K562 (cell line): ENCODE measurements at regions not wholly inside any gene's neighbourhood (a gene's known extent, or its start where the extent isn't known, plus 50 kb on each side); places are given as distances from the start of the nearest gene placed in this dataset.

ENCODE experiments used
- ATAC-seq: fragments of 200-7000 bp; cut with Tn5 transposase; 3 replicates; pipeline ENCODE4 v1.9.1; 2020; ENCODE audit warnings: moderate library complexity
- BruUV-seq: library from RNA; stranded (reverse); fragments of 400-500 nt; replicated peaks from 2 replicates; lab custom pipeline; 2021; lab: Mats Ljungman, UMichigan
- CTCF ChIA-PET: fragments of 300-600 bp; formaldehyde crosslinking; extraction: SDS; loops from one replicate; lab custom pipeline; 2021; ENCODE audit warnings: low intra/inter-chr PET ratio; lab: Yijun Ruan, JAX
- POLR2A ChIA-PET: fragments of 300-600, 350-650 bp; sonication (Branson Sonifier 250); formaldehyde crosslinking; extraction: SDS; loops from one replicate; lab custom pipeline; 2021; ENCODE audit warnings: antibody characterized with exemption, inconsistent platforms; lab: Yijun Ruan, JAX
- DNase-seq, 4 experiments: peaks; one replicate each; pipeline versions ENCODE4 v3.0.0 to v3.0.0-alpha.2; 2011 to 2018; ENCODE audit warnings: low spot score in 3 of 4, mixed read lengths in 3 of 4; ENCODE audit errors: extremely low read depth in 1 of 4
- FAIRE-seq: peaks from 2 replicates; lab custom pipeline; 2011; peaks lifted over from hg19 to GRCh38; lab: Jason Lieb, UNC
- H2AFZ ChIP-seq: 2 replicates; pipeline ENCODE4 v1.6.0; 2011; ENCODE audit warnings: low read depth, low read length, control low read depth, inconsistent platforms
- H3K27ac ChIP-seq: fragments of 200-600 bp; 3 replicates; pipeline ENCODE4 v1.8.0; 2011; ENCODE audit warnings: low read depth, mild to moderate bottlenecking, control low read depth, inconsistent platforms, low read length, moderate library complexity, mixed read lengths; ENCODE audit errors: extremely low read depth
- H3K27me3 ChIP-seq, 2 experiments: fragments of 300-600 bp in 1 of 2; 2 replicates in 1 of 2; 3 replicates in 1 of 2; pipeline versions ENCODE4 v1.6.0 to v1.8.0; 2011; ENCODE audit warnings: inconsistent platforms in 2 of 2, low read length in 2 of 2, mild to moderate bottlenecking in 1 of 2, mixed read lengths in 1 of 2, moderate library complexity in 1 of 2; ENCODE audit not compliant: control insufficient read depth in 2 of 2, insufficient read depth in 2 of 2
- H3K36me3 ChIP-seq: fragments of 300-600 bp; 3 replicates; pipeline ENCODE4 v1.8.0; 2011; ENCODE audit warnings: mild to moderate bottlenecking, low read length, inconsistent platforms; ENCODE audit not compliant: control insufficient read depth, insufficient read depth
- H3K4me1 ChIP-seq, 2 experiments: fragments of 200-600 bp in 1 of 2; replicated peaks in 1 of 2; 2 replicates in 1 of 2; 3 replicates in 1 of 2; pipeline versions ENCODE4 v1.5.1 to v1.8.0; 2011; ENCODE audit warnings: inconsistent platforms in 2 of 2, low read length in 2 of 2, mild to moderate bottlenecking in 1 of 2, mixed read lengths in 1 of 2, moderate library complexity in 1 of 2; ENCODE audit not compliant: control insufficient read depth in 2 of 2, insufficient read depth in 2 of 2
- H3K4me2 ChIP-seq: 2 replicates; pipeline ENCODE4 v1.6.1; 2011; ENCODE audit warnings: low read length, control low read depth, inconsistent platforms, mixed read lengths; ENCODE audit not compliant: insufficient read depth
- H3K4me3 ChIP-seq: fragments of 200-600 bp; sonication (generic), shearing (Covaris generic); 2 replicates; pipeline ENCODE4 v1.5.1; 2016; ENCODE audit warnings: control low read depth, inconsistent platforms
- H3K79me2 ChIP-seq: fragments of 200-600 bp; 3 replicates; pipeline ENCODE4 v1.8.0; 2011; ENCODE audit warnings: low read length, inconsistent platforms; ENCODE audit not compliant: control insufficient read depth, insufficient read depth
- H3K9ac ChIP-seq, 2 experiments: 2 replicates each; pipeline versions ENCODE4 v1.6.0 to v1.6.1; 2011; ENCODE audit warnings: low read depth in 2 of 2, low read length in 2 of 2, control low read depth in 1 of 2, inconsistent platforms in 1 of 2, mild to moderate bottlenecking in 1 of 2, mixed read lengths in 1 of 2; ENCODE audit not compliant: insufficient read depth in 1 of 2
- H3K9me1 ChIP-seq: one replicate; pipeline ENCODE4 v1.6.0; 2011; ENCODE audit warnings: inconsistent platforms, mild to moderate bottlenecking, low read length, moderate library complexity; ENCODE audit not compliant: control insufficient read depth, insufficient read depth
- H3K9me3 ChIP-seq: replicated peaks from 2 replicates; pipeline ENCODE4 v1.5.1; 2011; ENCODE audit warnings: low read depth, low read length, inconsistent platforms; ENCODE audit not compliant: control insufficient read depth, insufficient read depth
- H4K20me1 ChIP-seq: replicated peaks from 2 replicates; pipeline ENCODE4 v1.6.1; 2011; ENCODE audit warnings: low read length, inconsistent platforms, mixed read lengths; ENCODE audit not compliant: control insufficient read depth, insufficient read depth
- CBFB ChIP-seq: sonication (generic); formaldehyde crosslinking; IDR thresholded peaks from 2 replicates; pipeline ENCODE4 v1.4.0; 2020; ENCODE audit warnings: mild to moderate bottlenecking, missing genetic modification reagents
- FOXA3 ChIP-seq, 2 experiments: fragments of 450-650 bp in 1 of 2; sonication (generic) in 1 of 2; formaldehyde crosslinking; IDR thresholded peaks in 1 of 2; conservative IDR thresholded peaks in 1 of 2; 2 replicates each; pipeline versions ENCODE4 v1.4.0 to v1.8.0; 2020 to 2022; ENCODE audit warnings: mild to moderate bottlenecking in 2 of 2, missing genetic modification reagents in 1 of 2
- HDAC1 ChIP-seq, 2 experiments: fragments of 450-650 bp; IDR thresholded peaks; 2 replicates each; pipeline ENCODE4 v1.6.1; 2016 to 2017; ENCODE audit warnings: inconsistent platforms in 1 of 2, mild to moderate bottlenecking in 1 of 2, moderate library complexity in 1 of 2
- MCM5 ChIP-seq: fragments of 450-650 bp; IDR thresholded peaks from 2 replicates; pipeline ENCODE4 v1.6.1; 2016; ENCODE audit warnings: low read depth
- MEF2D ChIP-seq: conservative IDR thresholded peaks from 2 replicates; pipeline ENCODE4 v1.6.1; 2016; ENCODE audit warnings: low read depth, missing genetic modification characterization, missing compliant biosample characterization
- POLR3G ChIP-seq: IDR thresholded peaks from 2 replicates; pipeline ENCODE4 v1.6.1; 2011; ENCODE audit not compliant: insufficient read length, insufficient replicate concordance; ENCODE audit errors: extremely low read depth
- RFX7 ChIP-seq: fragments of 250-450 bp; sonication (Bioruptor Pico); IDR thresholded peaks from 2 replicates; pipeline ENCODE4 v1.5.1; 2021; ENCODE audit warnings: mild to moderate bottlenecking
- TRIM25 ChIP-seq: fragments of 450-650 bp; IDR thresholded peaks from 2 replicates; pipeline ENCODE4 v1.7.0; 2016; ENCODE audit warnings: borderline replicate concordance
- ZBTB34 ChIP-seq: fragments of 250-450 bp; sonication (Bioruptor Pico); IDR thresholded peaks from 2 replicates; pipeline ENCODE4 v1.8.0; 2021; ENCODE audit warnings: mild to moderate bottlenecking, moderate library complexity
- ZNF668 ChIP-seq: fragments of 250-450 bp; sonication (Bioruptor Pico); IDR thresholded peaks from 2 replicates; pipeline ENCODE4 v1.8.0; 2022; ENCODE audit warnings: mild to moderate bottlenecking, inconsistent platforms
- WGBS: fragments of 100-300 bp; shearing (Covaris generic); methylation state at CpG from one replicate; pipeline ENCODE4 v1.1.6; 2016; ENCODE audit warnings: low coverage, mixed read lengths; ENCODE audit not compliant: insufficient coverage; ENCODE audit errors: missing lambda C conversion rate; 5-methylcytosine and 5-hydroxymethylcytosine counted together
- in situ Hi-C: fragments of 300-500 bp; cut with MboI; formaldehyde crosslinking; loops from 4 replicates; pipeline ENCODE4 v1.15.0; 2018; ENCODE audit warnings: inconsistent platforms, mixed read lengths
- intact Hi-C: fragments of 100-400 bp; cut with micrococcal nuclease; formaldehyde crosslinking; loops from 2 replicates; pipeline ENCODE4 v1.14.2; 2022

GRCh38 chr5:25744908-25745307 lies 1100.1 kb upstream of the CDH10 start:
- H2AFZ ChIP-seq = no peak overlapping the region
- H3K79me2 ChIP-seq = no peaks in the 10 kb centered on the region
- POLR2A ChIA-PET = no interaction called here
- intact Hi-C loops = no loop called here
- CTCF ChIA-PET = no interaction called here
- no peak for FAIRE-seq
- TF ChIP-seq POLR3G (no peak), TRIM25 (no peak), MEF2D (tag) (no peak), RFX7 (CRISPR knock-in tag) (no peak), ZBTB34 (no peak), CBFB (CRISPR knock-in tag) (no peak), MCM5 (no peak), HDAC1 (IDR thresholded peaks at IDR 0.05) (no peak), ZNF668 (CRISPR knock-in tag) (no peak), FOXA3 (CRISPR knock-in tag; conservative IDR thresholded peaks at IDR 0.05 in 1 of 2, IDR thresholded peaks at IDR 0.05 in 1 of 2) (no peak)
- 0% methylated on average over 4 of the region's 4 CpGs for WGBS
- ATAC-seq = no peak
- no peaks in the 10 kb centered on the region for H3K27me3 ChIP-seq
- H3K4me3 ChIP-seq = no peak overlapping the region
- H4K20me1 ChIP-seq = no peaks in the 10 kb centered on the region
- BruUV-seq = no TSS peak
- H3K4me1 ChIP-seq = no peaks in the 10 kb centered on the region
- no peaks in the 10 kb centered on the region for H3K36me3 ChIP-seq
- no peak overlapping the region for H3K9ac ChIP-seq
- in situ Hi-C loops = no loop called here
- no peak overlapping the region for H3K27ac ChIP-seq
- no peaks in the 10 kb centered on the region for H3K9me3 ChIP-seq
- H3K4me2 ChIP-seq = no peak overlapping the region
- H3K9me1 ChIP-seq = no peaks in the 10 kb centered on the region
- no peak for DNase-seq
